ENCODE measurements at regions not wholly inside any gene's neighbourhood (a gene's known extent, or its start where the extent isn't known, plus 50 kb on each side); places are given as distances from the start of the nearest gene placed in this dataset.

DNA sequence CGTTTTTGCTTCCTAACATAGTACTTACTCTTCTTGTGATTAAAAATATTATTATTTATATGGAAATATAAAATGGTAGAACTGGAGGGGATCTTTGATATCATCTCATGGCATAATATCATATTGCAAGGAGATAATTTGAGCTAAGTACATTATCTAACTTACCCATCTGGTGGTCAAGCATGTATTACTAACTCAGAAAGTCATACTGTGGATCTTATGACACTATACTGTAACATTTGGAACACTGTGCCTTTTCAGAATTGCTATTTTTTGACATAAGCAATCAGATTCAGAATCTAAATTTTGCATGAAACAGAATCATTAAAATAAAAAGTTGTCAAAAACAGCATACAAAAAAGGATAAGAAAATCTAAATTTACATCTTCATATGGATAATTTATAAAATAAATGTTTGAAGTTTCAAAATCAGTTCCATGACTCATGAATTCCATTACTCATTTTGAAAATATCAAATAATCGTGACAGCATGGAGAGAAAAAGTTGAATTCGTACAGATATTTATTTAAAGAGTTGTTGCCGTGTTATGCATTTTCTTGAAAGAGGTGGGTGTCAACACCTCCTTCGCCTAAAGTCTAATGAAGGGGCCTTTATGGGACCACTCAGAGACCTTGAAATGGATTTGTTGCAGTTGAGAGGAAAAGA, 928.1 kb downstream of the PDHA2 start:
- TF ChIP-seq, protein P1, sequence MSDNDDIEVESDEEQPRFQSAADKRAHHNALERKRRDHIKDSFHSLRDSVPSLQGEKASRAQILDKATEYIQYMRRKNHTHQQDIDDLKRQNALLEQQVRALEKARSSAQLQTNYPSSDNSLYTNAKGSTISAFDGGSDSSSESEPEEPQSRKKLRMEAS (IDR thresholded peaks at IDR 0.05) = no peak
- TF ChIP-seq, protein P2, sequence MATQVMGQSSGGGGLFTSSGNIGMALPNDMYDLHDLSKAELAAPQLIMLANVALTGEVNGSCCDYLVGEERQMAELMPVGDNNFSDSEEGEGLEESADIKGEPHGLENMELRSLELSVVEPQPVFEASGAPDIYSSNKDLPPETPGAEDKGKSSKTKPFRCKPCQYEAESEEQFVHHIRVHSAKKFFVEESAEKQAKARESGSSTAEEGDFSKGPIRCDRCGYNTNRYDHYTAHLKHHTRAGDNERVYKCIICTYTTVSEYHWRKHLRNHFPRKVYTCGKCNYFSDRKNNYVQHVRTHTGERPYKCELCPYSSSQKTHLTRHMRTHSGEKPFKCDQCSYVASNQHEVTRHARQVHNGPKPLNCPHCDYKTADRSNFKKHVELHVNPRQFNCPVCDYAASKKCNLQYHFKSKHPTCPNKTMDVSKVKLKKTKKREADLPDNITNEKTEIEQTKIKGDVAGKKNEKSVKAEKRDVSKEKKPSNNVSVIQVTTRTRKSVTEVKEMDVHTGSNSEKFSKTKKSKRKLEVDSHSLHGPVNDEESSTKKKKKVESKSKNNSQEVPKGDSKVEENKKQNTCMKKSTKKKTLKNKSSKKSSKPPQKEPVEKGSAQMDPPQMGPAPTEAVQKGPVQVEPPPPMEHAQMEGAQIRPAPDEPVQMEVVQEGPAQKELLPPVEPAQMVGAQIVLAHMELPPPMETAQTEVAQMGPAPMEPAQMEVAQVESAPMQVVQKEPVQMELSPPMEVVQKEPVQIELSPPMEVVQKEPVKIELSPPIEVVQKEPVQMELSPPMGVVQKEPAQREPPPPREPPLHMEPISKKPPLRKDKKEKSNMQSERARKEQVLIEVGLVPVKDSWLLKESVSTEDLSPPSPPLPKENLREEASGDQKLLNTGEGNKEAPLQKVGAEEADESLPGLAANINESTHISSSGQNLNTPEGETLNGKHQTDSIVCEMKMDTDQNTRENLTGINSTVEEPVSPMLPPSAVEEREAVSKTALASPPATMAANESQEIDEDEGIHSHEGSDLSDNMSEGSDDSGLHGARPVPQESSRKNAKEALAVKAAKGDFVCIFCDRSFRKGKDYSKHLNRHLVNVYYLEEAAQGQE (IDR thresholded peaks at IDR 0.05; ENCODE audit: low read depth) = no peak
- TF ChIP-seq TAF1 (IDR thresholded peaks at IDR 0.05; ENCODE audit: low read depth) (no peak), YY1 (IDR thresholded peaks at IDR 0.05; ENCODE audit: low read depth) (no peak), EP300 (IDR thresholded peaks at IDR 0.05; ENCODE audit: borderline replicate concordance) (no peak), NFIC (IDR thresholded peaks at IDR 0.05) (no peak), FOXM1 (IDR thresholded peaks at IDR 0.05; ENCODE audit: borderline replicate concordance, low read depth) (no peak), EGR1 (IDR thresholded peaks at IDR 0.05) (no peak), ZBTB7A (IDR thresholded peaks at IDR 0.05; ENCODE audit: low read depth) (no peak), TCF12 (IDR thresholded peaks at IDR 0.05; ENCODE audit: low read depth) (no peak), CEBPB (IDR thresholded peaks at IDR 0.05) (no peak), RAD21 (IDR thresholded peaks at IDR 0.05; ENCODE audit: low read depth) (no peak)
- TF ChIP-seq, protein P3, sequence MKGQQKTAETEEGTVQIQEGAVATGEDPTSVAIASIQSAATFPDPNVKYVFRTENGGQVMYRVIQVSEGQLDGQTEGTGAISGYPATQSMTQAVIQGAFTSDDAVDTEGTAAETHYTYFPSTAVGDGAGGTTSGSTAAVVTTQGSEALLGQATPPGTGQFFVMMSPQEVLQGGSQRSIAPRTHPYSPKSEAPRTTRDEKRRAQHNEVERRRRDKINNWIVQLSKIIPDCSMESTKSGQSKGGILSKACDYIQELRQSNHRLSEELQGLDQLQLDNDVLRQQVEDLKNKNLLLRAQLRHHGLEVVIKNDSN (IDR thresholded peaks at IDR 0.05) = no peak

All from Ishikawa (cell line).